Body of pancreas (tissue), 4 donors: ENCODE measurements at regions not wholly inside any gene's neighbourhood (a gene's known extent, or its start where the extent isn't known, plus 50 kb on each side); places are given as distances from the start of the nearest gene placed in this dataset.

ENCODE experiments used
- ATAC-seq: fragments of 150-250 bp; one replicate; pipeline ENCODE4 v1.9.1; 2016
- DNase-seq, 4 donors: peaks; one replicate each; pipeline ENCODE4 v3.0.0-alpha.2; 2019
- H3K27ac ChIP-seq, 4 donors: fragments of 200-600 bp; sonication (generic); 1 replicate in 3 of 4; 2 replicates in 1 of 4; pipeline versions ENCODE4 v1.5.1 to v1.6.1; 2016 to 2019; ENCODE audit warnings: mild to moderate bottlenecking in 1 of 4, mixed read lengths in 1 of 4, moderate library complexity in 1 of 4
- H3K27me3 ChIP-seq, 2 donors: fragments of 200-600 bp; sonication (generic); one replicate each; pipeline ENCODE4 v1.6.0; 2016; ENCODE audit warnings: mild to moderate bottlenecking in 1 of 2
- H3K36me3 ChIP-seq, 2 donors: fragments of 200-600 bp; sonication (generic); replicated peaks in 1 of 2; 2 replicates each; pipeline ENCODE4 v1.5.1; 2016; ENCODE audit warnings: low read depth in 2 of 2; ENCODE audit not compliant: insufficient read depth in 1 of 2
- H3K4me1 ChIP-seq: fragments of 200-600 bp; sonication (generic); one replicate; pipeline ENCODE4 v1.6.0; 2016
- H3K4me3 ChIP-seq, 2 donors: fragments of 200-600 bp; sonication (generic); 1 replicate in 1 of 2; 2 replicates in 1 of 2; pipeline ENCODE4 v1.5.1; 2016 to 2019
- H3K9me3 ChIP-seq, 3 donors: fragments of 200-600 bp; sonication (generic); 1 replicate in 2 of 3; 2 replicates in 1 of 3; pipeline ENCODE4 v1.5.1; 2016
- POLR2A ChIP-seq, 3 donors: fragments of 450-650 bp; IDR thresholded peaks; one replicate each; pipeline ENCODE4 v1.6.1; 2016; ENCODE audit warnings: antibody characterized with exemption in 3 of 3, mild to moderate bottlenecking in 2 of 3
- WGBS, 2 donors: methylation state at CpG; one replicate each; pipeline ENCODE4 v1.1.5; 2017; 5-methylcytosine and 5-hydroxymethylcytosine counted together
- intact Hi-C: fragments of 100-400 bp; cut with DNase I; formaldehyde crosslinking; loops from one replicate; pipeline ENCODE4 v1.15.1; 2023
- TF ChIP-seq, protein P1 (sequence below), 7 experiments: fragments of 450-650 bp in 4 of 7; fragments of 200-600 bp in 3 of 7; sonication (generic) in 3 of 7; IDR thresholded peaks; one replicate each; pipeline ENCODE4 v1.5.1; 2016 to 2019; ENCODE audit warnings: antibody characterized with exemption in 7 of 7

DNA sequence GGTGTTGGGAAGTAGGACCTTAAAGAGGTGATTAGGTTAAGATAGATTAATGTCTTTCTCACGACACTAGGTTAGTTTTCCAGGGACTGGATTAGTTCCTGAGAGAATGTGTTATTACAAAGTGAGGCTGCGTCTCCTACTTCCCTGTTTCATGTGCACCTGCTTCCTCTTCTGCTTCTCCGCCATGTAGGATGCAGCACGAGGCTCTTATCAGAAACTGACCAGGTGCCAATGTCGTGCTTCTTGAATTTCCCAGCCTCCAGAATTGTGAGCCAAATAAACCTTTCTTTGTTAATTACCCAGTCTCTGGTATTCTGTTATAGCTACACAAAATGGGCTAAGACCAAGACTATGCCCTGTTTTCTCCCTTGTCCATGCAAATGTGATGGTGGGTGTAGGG lies 152.2 kb upstream of the LMO4 start:
- 35 to 54% methylated on average over 5 of the region's 5 CpGs for WGBS, 2 donors
- Histone ChIP-seq H3K4me3 (no peak overlapping the region), H3K27me3 (no peaks in the 10 kb centered on the region), H3K9me3 (no peaks in the 10 kb centered on the region), H3K36me3 (no peaks in the 10 kb centered on the region), H3K4me1 (no peaks in the 10 kb centered on the region), H3K27ac (no peak overlapping the region)
- TF ChIP-seq POLR2A (IDR thresholded peaks at IDR 0.05), result no peak
- TF ChIP-seq, protein P1, sequence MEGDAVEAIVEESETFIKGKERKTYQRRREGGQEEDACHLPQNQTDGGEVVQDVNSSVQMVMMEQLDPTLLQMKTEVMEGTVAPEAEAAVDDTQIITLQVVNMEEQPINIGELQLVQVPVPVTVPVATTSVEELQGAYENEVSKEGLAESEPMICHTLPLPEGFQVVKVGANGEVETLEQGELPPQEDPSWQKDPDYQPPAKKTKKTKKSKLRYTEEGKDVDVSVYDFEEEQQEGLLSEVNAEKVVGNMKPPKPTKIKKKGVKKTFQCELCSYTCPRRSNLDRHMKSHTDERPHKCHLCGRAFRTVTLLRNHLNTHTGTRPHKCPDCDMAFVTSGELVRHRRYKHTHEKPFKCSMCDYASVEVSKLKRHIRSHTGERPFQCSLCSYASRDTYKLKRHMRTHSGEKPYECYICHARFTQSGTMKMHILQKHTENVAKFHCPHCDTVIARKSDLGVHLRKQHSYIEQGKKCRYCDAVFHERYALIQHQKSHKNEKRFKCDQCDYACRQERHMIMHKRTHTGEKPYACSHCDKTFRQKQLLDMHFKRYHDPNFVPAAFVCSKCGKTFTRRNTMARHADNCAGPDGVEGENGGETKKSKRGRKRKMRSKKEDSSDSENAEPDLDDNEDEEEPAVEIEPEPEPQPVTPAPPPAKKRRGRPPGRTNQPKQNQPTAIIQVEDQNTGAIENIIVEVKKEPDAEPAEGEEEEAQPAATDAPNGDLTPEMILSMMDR (IDR thresholded peaks at IDR 0.05), result no peak
- intact Hi-C loops, result no loop called here
- DNase-seq (no peak), ATAC-seq (no peak)

DNA sequence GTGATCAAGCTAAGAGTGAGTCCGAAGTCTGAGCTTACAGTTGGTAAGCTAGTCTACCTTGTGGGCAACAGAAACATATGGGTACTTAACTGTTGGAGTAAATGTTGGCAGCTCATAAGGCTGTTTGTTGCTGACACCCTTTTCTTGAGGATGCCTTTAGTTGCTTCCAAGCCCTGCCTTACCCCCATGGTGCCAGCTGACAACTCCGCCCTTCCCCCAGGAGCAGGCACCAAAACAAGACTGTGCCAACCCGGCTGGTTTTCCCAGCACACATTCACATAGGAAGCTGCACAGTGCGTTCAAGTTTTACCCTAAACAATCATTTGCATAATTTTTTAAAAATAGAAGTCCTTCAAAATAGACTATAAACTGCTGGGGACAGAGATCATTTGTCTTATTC lies 150.2 kb upstream of the LMO4 start:
- Histone ChIP-seq H3K27me3 (no peaks in the 10 kb centered on the region), H3K27ac (no peak overlapping the region), H3K4me1 (no peaks in the 10 kb centered on the region), H3K4me3 (no peak overlapping the region), H3K36me3 (no peaks in the 10 kb centered on the region), H3K9me3 (no peaks in the 10 kb centered on the region)
- TF ChIP-seq, protein P1 (IDR thresholded peaks at IDR 0.05), result no peak
- TF ChIP-seq POLR2A (IDR thresholded peaks at IDR 0.05), result no peak
- ATAC-seq (no peak), DNase-seq (no peak)
- 78 to 79% methylated on average over 4 of the region's 4 CpGs for WGBS, 2 donors
- intact Hi-C loops, result no loop called here

DNA sequence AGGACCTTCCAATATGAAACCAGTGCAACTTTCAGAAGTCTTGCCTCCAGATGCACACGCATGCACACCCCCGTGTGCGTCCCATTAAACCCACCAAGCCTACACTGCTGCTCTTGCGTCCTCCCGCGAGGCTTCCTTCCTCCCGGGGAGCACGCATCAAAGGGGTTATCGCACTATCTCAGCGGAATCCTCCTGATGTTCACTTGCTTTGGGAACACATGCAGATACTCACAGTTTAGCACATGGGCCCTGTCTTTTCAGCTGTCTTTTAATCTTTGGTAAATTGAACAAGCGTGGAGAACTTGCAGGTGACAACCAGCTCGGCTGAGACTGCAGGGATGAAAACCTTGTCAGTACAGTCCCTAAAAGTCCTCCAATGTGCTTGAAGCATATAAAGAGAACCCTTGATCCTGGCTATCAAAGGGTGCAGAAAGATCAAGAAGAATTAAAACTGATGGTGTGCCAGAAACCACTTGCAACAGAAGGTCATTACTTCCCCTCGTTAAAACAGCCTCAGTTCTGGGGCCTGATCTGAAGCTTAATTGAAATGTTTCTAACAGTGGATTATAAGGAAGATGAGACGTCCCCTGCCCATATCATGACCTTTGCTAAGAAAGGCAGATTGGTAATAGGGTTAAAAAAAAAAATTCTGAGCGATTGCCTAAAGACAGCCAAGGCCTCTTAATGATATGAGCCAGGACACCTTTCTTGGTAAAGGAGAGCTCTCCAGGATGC lies 149.4 kb upstream of the LMO4 start:
- 57 to 69% methylated on average over 15 of the region's 15 CpGs for WGBS, 2 donors
- TF ChIP-seq POLR2A (IDR thresholded peaks at IDR 0.05), result no peak
- TF ChIP-seq, protein P1 (IDR thresholded peaks at IDR 0.05), result no peak
- no peak for ATAC-seq

DNA sequence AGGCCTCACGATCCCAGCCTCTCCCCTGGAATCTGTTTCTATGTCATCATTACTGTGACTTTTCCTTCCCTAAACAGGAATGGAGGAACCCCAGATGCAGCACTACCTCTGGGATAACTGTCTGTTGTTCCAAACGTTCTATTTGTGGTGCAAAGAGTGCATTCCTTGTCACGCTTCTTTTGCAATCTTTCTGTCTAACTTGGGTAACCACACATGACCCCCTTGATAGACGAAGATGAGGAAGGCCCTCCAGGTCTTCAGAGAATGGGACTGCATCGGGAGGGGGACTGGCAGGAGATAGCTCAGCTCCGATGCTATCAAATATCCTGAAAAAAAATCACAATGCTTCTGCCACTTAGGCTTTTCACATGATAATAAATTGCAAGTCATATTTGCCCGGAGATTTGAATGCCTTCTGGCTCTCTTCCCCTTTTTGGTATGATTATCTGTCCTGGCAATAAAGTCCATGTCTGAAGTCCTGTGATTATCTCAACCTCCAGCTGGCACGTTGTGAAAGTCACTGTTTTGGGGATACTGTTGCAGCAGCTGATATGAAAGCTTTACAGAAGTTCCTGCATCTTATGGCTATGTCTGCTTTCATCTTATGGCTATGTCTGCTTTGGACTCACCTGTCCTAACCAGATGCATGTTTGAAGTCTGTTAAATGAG lies 148.7 kb upstream of the LMO4 start:
- WGBS, 2 donors, result 39 to 51% methylated on average over 8 of the region's 8 CpGs
- no peaks in the 10 kb centered on the region for H3K27me3 ChIP-seq
- no peak overlapping the region for H3K4me3 ChIP-seq
- no peaks in the 10 kb centered on the region for H3K36me3 ChIP-seq
- H3K27ac ChIP-seq, result no peak overlapping the region
- ATAC-seq (no peak), DNase-seq (no peak)
- H3K9me3 ChIP-seq, result no peaks in the 10 kb centered on the region
- no peak for TF ChIP-seq POLR2A (IDR thresholded peaks at IDR 0.05)
- TF ChIP-seq, protein P1 (IDR thresholded peaks at IDR 0.05), result no peak
- intact Hi-C loops, result no loop called here
- H3K4me1 ChIP-seq, result no peaks in the 10 kb centered on the region

More for the DNA sequence above, 149.4 kb upstream of the LMO4 start:
- no peaks in the 10 kb centered on the region for H3K4me1 ChIP-seq
- H3K27me3 ChIP-seq, result no peaks in the 10 kb centered on the region
- no peak overlapping the region for H3K4me3 ChIP-seq
- no peak overlapping the region for H3K27ac ChIP-seq
- intact Hi-C loops, result no loop called here
- no peak for DNase-seq
- no peaks in the 10 kb centered on the region for H3K9me3 ChIP-seq
- no peaks in the 10 kb centered on the region for H3K36me3 ChIP-seq
